Smooth muscle cell (in vitro differentiated cells): ENCODE measurements at regions not wholly inside any gene's neighbourhood (a gene's known extent, or its start where the extent isn't known, plus 50 kb on each side); places are given as distances from the start of the nearest gene placed in this dataset.

ENCODE experiments used
- DNase-seq: peaks from one replicate; lab custom pipeline; 2025; ENCODE audit not compliant: unreplicated experiment; lab: John Stamatoyannopoulos, UW
- H2AFZ ChIP-seq: fragments of 200-600 bp; sonication (generic); 2 replicates; pipeline ENCODE4 v1.6.0; 2016; ENCODE audit warnings: antibody characterized with exemption, low read depth, mild to moderate bottlenecking
- H3F3A ChIP-seq: fragments of 200-600 bp; sonication (generic); 2 replicates; pipeline ENCODE4 v1.6.0; 2017; ENCODE audit warnings: antibody characterized with exemption, low read depth
- H3K27ac ChIP-seq: fragments of 200-600 bp; sonication (generic); 2 replicates; pipeline ENCODE4 v1.5.1; 2016; ENCODE audit warnings: low read depth, mild to moderate bottlenecking
- H3K27me3 ChIP-seq: fragments of 200-600 bp; sonication (generic); 2 replicates; pipeline ENCODE4 v1.6.1; 2016; ENCODE audit warnings: low read depth, mild to moderate bottlenecking
- H3K36me3 ChIP-seq: fragments of 200-600 bp; sonication (generic); 2 replicates; pipeline ENCODE4 v1.5.1; 2016; ENCODE audit warnings: low read depth
- H3K4me1 ChIP-seq: fragments of 200-600 bp; sonication (generic); 2 replicates; pipeline ENCODE4 v1.5.1; 2016; ENCODE audit warnings: low read depth
- H3K4me2 ChIP-seq: fragments of 200-600 bp; sonication (generic); 2 replicates; pipeline ENCODE4 v1.6.0; 2016; ENCODE audit warnings: mild to moderate bottlenecking
- H3K4me3 ChIP-seq: fragments of 200-600 bp; sonication (generic); 2 replicates; pipeline ENCODE4 v1.5.1; 2016; ENCODE audit warnings: mild to moderate bottlenecking
- H3K79me2 ChIP-seq: fragments of 200-600 bp; sonication (generic); 2 replicates; pipeline ENCODE4 v1.6.0; 2016; ENCODE audit warnings: low read depth, mild to moderate bottlenecking
- H3K9ac ChIP-seq: fragments of 200-600 bp; sonication (generic); 2 replicates; pipeline ENCODE4 v1.6.0; 2016; ENCODE audit warnings: low read depth
- H3K9me3 ChIP-seq: fragments of 200-600 bp; sonication (generic); replicated peaks from 2 replicates; pipeline ENCODE4 v1.5.1; 2016; ENCODE audit warnings: low read depth
- H4K20me1 ChIP-seq: fragments of 200-600 bp; sonication (generic); 2 replicates; pipeline ENCODE4 v1.6.0; 2016; ENCODE audit warnings: low read depth
- WGBS: methylation state at CpG from one replicate; pipeline ENCODE4 v1.1.7; 2016; ENCODE audit warnings: low lambda C conversion rate; 5-methylcytosine and 5-hydroxymethylcytosine counted together
- TF ChIP-seq, protein P1 (sequence below): fragments of 200-600 bp; sonication (generic); IDR thresholded peaks from 2 replicates; pipeline ENCODE4 v1.5.1; 2017; ENCODE audit warnings: borderline replicate concordance, mild to moderate bottlenecking, antibody characterized with exemption; ENCODE audit not compliant: insufficient read depth, poor library complexity, severe bottlenecking

DNA sequence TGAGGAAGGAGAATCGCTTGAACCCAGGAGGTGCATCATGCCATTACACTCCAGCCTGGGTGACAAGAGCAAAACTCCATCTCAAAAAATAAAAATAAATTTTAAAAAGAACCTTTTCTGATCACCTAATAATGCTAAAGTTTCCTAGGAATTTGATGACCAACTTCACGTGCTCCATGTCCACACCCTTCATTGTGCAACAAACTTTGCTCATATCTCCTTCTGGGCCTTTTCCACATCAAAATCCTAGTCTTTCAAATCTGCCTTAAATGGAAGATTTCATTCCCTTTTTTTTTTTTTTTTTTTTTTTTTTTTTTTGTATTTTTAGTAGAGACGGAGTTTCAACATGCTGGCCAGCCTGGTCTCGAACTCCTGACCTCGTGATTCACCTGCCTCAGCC, 112.5 kb upstream of the LOC128125822 start:
- no peaks in the 10 kb centered on the region for H3K4me1 ChIP-seq
- no peaks in the 10 kb centered on the region for H3K36me3 ChIP-seq
- H3K9ac ChIP-seq: no peak overlapping the region
- H3K4me3 ChIP-seq: no peak overlapping the region
- H3K9me3 ChIP-seq: no peaks in the 10 kb centered on the region
- H3K4me2 ChIP-seq: no peak overlapping the region
- H3F3A ChIP-seq: no peaks in the 10 kb centered on the region
- no peaks in the 10 kb centered on the region for H4K20me1 ChIP-seq
- no peak overlapping the region for H2AFZ ChIP-seq
- TF ChIP-seq, protein P1, sequence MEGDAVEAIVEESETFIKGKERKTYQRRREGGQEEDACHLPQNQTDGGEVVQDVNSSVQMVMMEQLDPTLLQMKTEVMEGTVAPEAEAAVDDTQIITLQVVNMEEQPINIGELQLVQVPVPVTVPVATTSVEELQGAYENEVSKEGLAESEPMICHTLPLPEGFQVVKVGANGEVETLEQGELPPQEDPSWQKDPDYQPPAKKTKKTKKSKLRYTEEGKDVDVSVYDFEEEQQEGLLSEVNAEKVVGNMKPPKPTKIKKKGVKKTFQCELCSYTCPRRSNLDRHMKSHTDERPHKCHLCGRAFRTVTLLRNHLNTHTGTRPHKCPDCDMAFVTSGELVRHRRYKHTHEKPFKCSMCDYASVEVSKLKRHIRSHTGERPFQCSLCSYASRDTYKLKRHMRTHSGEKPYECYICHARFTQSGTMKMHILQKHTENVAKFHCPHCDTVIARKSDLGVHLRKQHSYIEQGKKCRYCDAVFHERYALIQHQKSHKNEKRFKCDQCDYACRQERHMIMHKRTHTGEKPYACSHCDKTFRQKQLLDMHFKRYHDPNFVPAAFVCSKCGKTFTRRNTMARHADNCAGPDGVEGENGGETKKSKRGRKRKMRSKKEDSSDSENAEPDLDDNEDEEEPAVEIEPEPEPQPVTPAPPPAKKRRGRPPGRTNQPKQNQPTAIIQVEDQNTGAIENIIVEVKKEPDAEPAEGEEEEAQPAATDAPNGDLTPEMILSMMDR: no peak
- no peaks in the 10 kb centered on the region for H3K79me2 ChIP-seq
- 97% methylated on average over 5 of the region's 5 CpGs for WGBS
- no peak overlapping the region for H3K27ac ChIP-seq
- no peak for DNase-seq
- no peaks in the 10 kb centered on the region for H3K27me3 ChIP-seq

DNA sequence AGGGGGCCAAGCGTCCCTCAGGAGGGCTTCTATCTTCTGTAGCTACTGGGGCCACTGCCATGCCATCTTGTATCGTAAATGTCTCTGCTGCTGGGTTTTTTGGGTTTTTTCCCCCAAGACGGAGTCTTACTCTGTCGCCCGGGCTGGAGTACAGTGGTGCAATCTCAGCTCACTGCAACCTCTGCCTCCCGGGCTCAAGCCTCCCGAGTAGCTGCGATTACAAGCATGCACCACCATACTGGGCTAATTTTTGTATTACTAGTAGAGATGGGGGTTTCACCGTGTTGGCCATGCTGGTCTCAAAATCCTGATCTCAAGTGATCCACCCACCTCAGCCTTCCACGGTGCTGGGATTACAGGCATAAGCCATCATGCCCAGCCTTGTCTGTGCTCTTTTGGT, 111.3 kb upstream of the LOC128125822 start:
- H3K9me3 ChIP-seq: no peaks in the 10 kb centered on the region
- no peak overlapping the region for H3K4me2 ChIP-seq
- no peaks in the 10 kb centered on the region for H3K79me2 ChIP-seq
- H3F3A ChIP-seq: no peaks in the 10 kb centered on the region
- TF ChIP-seq, protein P1: no peak
- 91% methylated on average over 10 of the region's 10 CpGs for WGBS
- H3K36me3 ChIP-seq: no peaks in the 10 kb centered on the region
- no peaks in the 10 kb centered on the region for H4K20me1 ChIP-seq
- no peak overlapping the region for H3K27ac ChIP-seq
- DNase-seq: no peak
- no peak overlapping the region for H3K4me3 ChIP-seq
- no peaks in the 10 kb centered on the region for H3K27me3 ChIP-seq
- no peak overlapping the region for H2AFZ ChIP-seq
- no peaks in the 10 kb centered on the region for H3K4me1 ChIP-seq
- no peak overlapping the region for H3K9ac ChIP-seq

DNA sequence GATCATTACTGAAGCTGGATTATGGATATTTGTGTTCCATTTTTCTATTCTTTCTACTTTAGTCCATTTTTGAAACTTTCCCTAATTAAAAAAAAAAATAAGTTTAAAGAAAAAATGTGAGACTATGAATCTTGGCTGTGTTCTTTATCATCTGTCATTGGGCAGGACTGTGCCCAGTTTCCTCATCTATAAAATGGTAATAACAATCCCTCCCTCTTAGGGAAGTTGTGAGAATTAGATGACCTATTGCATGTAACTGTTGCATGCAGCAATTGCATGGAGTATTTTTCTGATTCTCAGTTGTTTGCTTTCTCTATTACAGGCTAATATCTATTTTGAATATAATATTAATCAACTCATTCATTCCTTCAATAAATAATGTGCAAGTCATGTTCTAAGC, 108.2 kb upstream of the LOC128125822 start:
- Histone ChIP-seq H3K4me3 (no peak overlapping the region), H3K36me3 (no peaks in the 10 kb centered on the region), H3K9ac (no peak overlapping the region), H3K27me3 (no peaks in the 10 kb centered on the region), H3K4me1 (no peaks in the 10 kb centered on the region), H2AFZ (no peak overlapping the region), H4K20me1 (no peaks in the 10 kb centered on the region), H3F3A (no peaks in the 10 kb centered on the region), H3K4me2 (no peak overlapping the region), H3K79me2 (no peaks in the 10 kb centered on the region), H3K27ac (no peak overlapping the region), H3K9me3 (no peaks in the 10 kb centered on the region)
- TF ChIP-seq, protein P1: no peak
- no peak for DNase-seq

DNA sequence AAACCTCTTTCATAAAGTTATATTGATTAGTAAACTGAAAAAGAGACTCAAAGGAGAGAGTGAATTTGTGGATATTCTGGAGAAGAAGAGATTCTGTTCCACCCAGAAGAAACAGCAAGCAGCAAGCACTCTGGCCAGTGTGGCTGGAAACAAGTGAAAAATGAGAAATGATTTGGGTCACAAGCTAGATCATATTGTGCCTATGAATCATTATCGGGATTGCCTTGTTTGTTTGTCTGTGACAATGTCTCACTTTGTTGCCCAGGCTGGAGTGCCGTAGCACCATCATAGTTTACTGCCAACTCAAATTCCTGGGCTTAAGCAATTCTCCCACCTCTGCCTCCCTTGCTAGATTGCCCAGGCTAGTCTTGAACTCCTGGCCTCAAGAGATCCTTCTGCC, 106.5 kb upstream of the LOC128125822 start:
- H3K27ac ChIP-seq: no peak overlapping the region
- H3K9ac ChIP-seq: no peak overlapping the region
- H4K20me1 ChIP-seq: no peaks in the 10 kb centered on the region
- 81% methylated on average over 2 of the region's 2 CpGs for WGBS
- no peaks in the 10 kb centered on the region for H3K36me3 ChIP-seq
- H3K27me3 ChIP-seq: no peaks in the 10 kb centered on the region
- no peak overlapping the region for H3K4me2 ChIP-seq
- H3K9me3 ChIP-seq: no peaks in the 10 kb centered on the region
- H3F3A ChIP-seq: no peaks in the 10 kb centered on the region
- H3K79me2 ChIP-seq: no peaks in the 10 kb centered on the region
- no peak overlapping the region for H2AFZ ChIP-seq
- no peak overlapping the region for H3K4me3 ChIP-seq
- no peak for DNase-seq
- H3K4me1 ChIP-seq: no peaks in the 10 kb centered on the region
- TF ChIP-seq, protein P1: no peak
